Stimulated activated CD4-positive, alpha-beta T cell treated with anti-CD3 and anti-CD28 coated beads, Interleukin-2, amount 100 ng/mL, for 24 hours (primary cell): ENCODE measurements at regions not wholly inside any gene's neighbourhood (a gene's known extent, or its start where the extent isn't known, plus 50 kb on each side); places are given as distances from the start of the nearest gene placed in this dataset.

Source experiments
- DNase-seq, 2 donors: peaks; one replicate each; pipeline ENCODE4 v3.0.0-alpha.2; 2020

- no peak for DNase-seq
These were observed 402.7 kb downstream of the IPMK start for GRCh38 chr10:57864765-57865680.

DNA sequence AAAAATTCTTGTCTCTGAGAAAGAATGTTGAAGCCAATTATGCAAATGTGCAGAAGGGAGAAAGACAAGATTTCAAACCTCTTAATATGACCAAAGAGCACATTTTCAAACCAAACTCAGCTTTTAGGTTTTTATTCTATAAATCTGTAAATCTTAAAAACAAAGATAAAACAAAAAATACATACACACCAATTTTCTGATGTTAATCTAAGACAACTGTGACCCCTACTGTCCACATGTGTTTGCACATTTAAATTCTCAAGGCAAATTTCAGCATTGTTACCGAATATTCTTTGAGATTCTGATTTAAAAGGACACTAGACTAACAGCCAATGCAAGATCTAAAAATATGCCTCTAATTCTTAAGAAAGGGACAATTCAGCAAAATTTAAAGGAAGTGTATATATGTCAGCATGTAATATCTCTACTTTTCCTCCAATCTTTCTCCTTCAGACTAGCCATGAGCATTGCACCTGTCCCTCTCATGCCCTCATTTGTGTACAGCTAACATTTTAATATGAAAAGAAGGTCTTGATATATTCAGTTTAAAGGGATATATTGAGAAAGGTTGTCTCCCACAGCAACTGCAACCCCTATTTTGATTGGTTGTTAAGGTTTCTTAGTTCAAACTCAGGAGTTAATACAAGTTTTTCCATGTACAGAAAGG is 417.9 kb downstream of the IPMK start:
- DNase-seq, result no peak

- no peak for DNase-seq
These were observed 421.2 kb downstream of the IPMK start for GRCh38 chr10:57846307-57847065.

GRCh38 chr10:57844387-57844998 is 423.2 kb downstream of the IPMK start:
- no peak for DNase-seq

- no peak for DNase-seq
These were observed 436.7 kb downstream of the IPMK start for GRCh38 chr10:57830877-57831560.

DNA sequence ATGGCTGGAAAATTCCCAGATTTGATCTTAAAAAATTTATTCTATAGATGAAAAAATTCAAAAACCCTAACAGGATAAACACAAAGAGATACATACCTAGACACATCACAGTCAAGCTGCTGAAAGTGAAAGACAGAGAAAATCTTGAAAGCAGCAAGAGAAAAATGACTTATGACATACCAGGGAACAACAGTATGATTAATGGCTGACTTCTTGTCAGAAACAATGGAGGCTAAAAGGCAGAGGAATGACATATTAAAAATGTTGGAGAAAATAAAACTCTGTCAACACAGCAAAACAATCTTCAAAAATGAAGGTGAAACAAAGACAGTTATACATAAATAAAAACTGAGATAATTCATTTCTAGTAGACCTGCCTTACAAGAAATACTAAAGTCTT is 442.7 kb downstream of the IPMK start:
- no peak for DNase-seq

DNA sequence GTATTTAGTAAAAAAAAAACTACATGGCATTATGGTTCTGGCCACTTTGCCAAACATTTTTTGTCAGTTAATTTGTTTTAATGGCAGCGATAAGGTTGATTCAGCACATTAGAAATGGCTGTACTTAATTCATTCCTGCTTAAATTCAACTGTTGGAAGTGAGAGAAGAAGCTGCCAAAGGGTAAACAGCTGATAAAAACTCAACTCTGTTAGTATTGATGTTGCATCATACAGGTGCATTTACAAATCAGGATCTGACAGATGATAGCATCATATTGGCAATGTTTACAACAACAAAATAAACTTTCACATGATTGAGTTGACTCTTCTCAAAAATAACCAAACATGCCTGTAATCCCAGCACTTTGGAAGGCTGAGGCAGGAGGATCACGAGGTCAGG is 444.3 kb downstream of the IPMK start:
- no peak for DNase-seq

DNA sequence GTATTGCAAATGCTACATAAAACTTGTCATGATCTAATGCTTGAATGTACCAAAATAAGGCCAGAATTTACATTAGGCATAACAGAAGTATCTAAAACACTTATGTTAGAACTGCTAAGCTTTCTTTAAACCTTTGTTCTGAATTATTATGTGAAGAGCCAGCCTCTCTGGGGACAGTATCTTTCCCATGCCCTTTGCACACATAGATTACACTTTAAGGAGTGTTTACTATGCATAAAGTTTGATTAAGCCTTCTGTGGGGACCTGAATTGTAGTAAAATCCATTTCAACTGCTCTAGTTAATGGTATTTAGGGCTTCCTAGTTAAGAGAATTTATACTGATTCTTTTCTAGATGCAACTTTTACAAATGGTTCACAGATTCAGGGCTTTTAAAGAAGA is 444.7 kb downstream of the IPMK start:
- DNase-seq, result no peak

GRCh38 chr10:57818522-57818921 is 449.2 kb downstream of the IPMK start:
- DNase-seq, result no peak

DNA sequence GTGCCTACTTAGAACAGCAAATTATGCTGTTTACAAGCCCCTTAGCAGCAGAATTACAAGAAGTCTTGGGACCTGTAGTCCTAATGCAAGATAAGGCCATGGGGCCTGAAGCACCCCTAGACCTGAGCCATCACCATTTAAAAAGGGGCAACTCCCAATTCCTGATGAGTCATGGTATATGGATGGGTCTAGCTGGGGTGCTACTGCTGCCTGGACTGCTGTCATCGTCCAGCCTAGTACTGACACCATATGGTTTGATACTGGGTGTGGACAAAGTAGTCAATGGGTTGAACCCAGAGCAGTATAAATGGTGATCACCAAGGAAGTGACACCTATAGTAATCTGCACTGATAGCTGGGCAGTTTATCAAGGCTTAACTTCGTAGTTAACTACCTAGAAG is 450.0 kb downstream of the IPMK start:
- no peak for DNase-seq

DNA sequence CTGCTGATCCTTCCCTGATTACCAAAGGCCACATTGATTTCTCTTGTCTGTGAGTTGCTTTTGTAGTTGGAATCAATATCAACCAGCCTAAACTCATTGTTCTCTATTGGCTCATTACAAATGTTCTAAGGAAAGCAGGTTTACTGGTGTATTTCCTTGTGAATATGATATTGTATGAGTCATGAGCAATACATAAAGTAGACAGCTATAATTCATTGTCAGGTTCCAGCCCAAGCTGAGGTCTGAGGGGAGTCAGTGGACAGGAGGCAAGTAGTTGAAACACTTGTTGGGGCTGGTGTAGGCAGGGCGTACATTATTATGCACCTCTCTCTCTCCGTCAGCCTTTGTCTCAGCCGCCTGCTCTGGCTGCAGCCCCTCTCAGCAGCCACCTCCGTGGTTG is 451.7 kb downstream of the IPMK start:
- no peak for DNase-seq

- DNase-seq, result no peak
These were observed 457.7 kb downstream of the IPMK start for GRCh38 chr10:57809961-57810360.

- no peak for DNase-seq
These were observed 459.8 kb downstream of the IPMK start for GRCh38 chr10:57807906-57808305.

GRCh38 chr10:57806675-57807074 is 461.0 kb downstream of the IPMK start:
- no peak for DNase-seq

DNA sequence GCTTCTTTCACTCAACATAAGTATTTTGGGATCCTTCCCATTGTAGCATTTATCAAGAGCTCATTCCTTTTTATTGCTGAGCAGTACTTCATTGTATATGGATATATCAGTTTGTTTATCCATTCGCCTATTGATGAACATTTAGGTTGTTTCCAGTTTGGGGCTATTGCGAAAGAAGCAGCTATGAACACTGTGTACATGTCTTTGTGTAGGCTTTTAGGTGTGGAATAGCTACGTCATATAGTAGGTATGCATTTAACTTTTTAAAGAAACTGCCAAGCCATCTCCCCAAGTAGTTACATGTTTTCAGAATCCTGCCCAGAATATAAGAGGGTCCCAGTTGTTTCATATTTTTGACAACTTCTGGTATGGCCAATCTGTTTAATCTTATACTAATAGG is 468.1 kb downstream of the IPMK start:
- no peak for DNase-seq

DNA sequence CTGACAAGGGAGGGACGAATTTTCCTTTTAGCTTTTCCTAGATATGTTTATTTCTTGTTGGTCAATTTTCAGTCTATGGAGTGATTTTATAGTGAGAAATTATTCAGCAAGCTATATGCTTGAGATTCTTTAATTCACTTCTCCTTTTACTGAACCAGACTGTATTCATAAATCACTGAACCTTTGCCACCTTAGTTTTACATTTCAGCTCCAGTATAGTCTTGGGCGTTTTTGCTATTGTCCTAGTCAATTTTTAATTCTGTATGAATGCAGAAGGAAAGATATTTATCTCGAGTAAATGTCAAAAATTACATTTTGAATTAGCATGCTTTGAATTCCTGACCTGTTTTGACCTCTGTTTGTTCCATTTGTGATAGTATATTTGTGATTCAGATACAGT is 468.9 kb downstream of the IPMK start:
- no peak for DNase-seq

DNA sequence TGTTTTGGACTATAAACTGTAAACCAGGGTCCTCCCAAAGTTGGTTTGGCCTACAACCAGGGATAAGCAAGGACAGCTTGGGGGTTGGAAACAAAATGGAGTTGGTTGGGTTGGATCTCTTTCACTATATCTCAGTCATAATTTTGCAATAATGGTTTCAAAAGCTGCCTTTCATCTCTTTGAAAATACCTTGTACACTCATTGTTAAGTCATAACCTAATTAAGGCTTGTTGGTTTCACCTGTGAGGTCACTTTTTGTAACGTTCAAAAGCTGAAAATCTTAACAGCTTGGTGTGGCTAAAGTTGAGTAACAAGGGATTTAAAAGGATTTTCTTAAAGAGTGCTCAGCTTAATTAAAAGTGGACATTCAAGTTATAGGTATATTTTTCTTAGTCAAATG is 476.1 kb downstream of the IPMK start:
- DNase-seq, result no peak

DNA sequence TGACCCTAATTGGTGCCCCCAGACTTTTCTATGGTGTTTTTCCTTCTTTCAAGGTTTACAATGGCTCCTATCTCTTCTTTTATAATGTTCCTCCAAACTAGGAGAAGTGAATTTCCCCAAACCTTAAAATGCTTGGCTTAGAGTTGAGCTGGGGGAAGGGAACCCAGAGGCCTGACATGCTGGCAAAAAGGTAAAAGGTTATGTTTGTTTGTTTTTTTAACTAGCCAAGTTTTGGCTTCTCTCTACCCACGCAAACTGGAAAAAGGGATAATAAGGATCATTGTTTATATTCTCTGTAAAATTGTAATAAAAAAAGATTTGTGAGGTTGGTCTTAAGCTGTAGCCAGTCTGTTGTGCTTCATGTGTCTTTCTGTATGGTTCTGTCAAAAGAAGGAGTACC is 477.0 kb downstream of the IPMK start:
- no peak for DNase-seq

GRCh38 chr10:57788117-57788516 is 479.6 kb downstream of the IPMK start:
- no peak for DNase-seq

DNA sequence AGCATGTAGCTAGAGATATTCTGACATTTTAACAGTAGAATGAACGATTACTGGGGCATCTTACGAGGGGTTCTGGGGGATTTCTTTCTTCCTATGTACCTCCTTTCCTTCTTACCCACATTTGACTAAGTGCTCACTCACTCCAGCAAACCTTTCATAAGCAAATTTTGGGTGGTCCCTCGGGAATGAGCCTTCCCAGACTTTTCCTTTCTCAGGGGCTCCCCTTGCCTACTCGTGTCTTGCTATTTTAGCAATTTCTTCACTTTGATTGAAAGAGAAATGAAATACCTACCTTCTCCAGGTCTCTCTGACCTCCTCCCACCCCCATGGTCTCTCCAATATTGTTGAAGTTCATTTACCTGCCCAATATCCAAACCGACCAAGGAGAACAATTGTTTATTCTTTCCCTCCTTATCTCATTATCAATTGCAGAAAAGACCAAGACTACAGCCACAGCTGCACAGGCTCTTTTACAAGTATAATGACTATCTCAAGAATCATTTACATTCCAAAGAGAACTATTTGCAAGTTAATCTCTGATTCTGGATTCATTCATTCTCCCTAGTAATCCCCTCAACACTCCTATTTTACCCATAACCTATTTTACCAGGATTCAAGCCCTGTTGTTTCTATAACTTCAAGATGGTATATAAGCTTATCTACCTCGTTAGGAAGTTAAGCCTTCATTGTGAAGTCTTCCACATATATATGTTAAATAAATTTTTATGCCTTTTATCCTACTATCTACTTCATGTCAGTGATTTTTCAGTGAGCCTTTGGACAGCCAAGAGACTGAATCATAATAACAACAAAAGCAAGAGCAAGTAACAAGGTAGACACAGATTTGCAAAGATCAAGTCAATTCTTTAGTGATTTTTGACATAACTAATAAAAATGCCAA is 480.6 kb downstream of the IPMK start:
- no peak for DNase-seq

GRCh38 chr10:57786331-57786730 is 481.4 kb downstream of the IPMK start:
- no peak for DNase-seq

GRCh38 chr10:57785546-57785945 is 482.1 kb downstream of the IPMK start:
- DNase-seq, result no peak
